H1 (cell line): ENCODE measurements at regions not wholly inside any gene's neighbourhood (a gene's known extent, or its start where the extent isn't known, plus 50 kb on each side); places are given as distances from the start of the nearest gene placed in this dataset.

Experiments used
- CTCF ChIA-PET: fragments of 300-600 bp; sonication (Branson Sonifier 250); formaldehyde crosslinking; loops from one replicate; lab custom pipeline; 2021; ENCODE audit not compliant: partially characterized antibody; lab: Charles Lee
- POLR2A ChIA-PET: fragments of 300-600 bp; sonication (Branson Sonifier 250); formaldehyde crosslinking; loops from one replicate; lab custom pipeline; 2021; ENCODE audit warnings: inconsistent platforms; ENCODE audit not compliant: partially characterized antibody; lab: Charles Lee
- DNase-seq, 2 experiments: peaks; one replicate each; pipeline versions ENCODE4 v3.0.0 to v3.0.0-alpha.2; 2010 to 2022; ENCODE audit warnings: low spot score in 2 of 2, low read depth in 1 of 2, mixed read lengths in 1 of 2
- FAIRE-seq: peaks from 2 replicates; lab custom pipeline; 2011; peaks lifted over from hg19 to GRCh38; lab: Jason Lieb, UNC
- H2AFZ ChIP-seq: 2 replicates; pipeline ENCODE4 v1.8.1; 2012; ENCODE audit warnings: low read length, inconsistent platforms
- H2AK5ac ChIP-seq: 2 replicates; pipeline ENCODE4 v1.6.1; 2013; ENCODE audit warnings: low read depth, low read length
- H2BK120ac ChIP-seq: replicated peaks from 2 replicates; pipeline ENCODE3; 2013; ENCODE audit warnings: low read depth, low read length, inconsistent platforms
- H2BK12ac ChIP-seq: 2 replicates; pipeline ENCODE4 v1.6.1; 2013; ENCODE audit warnings: low read depth, low read length
- H2BK15ac ChIP-seq: 2 replicates; pipeline ENCODE4 v1.6.1; 2013; ENCODE audit warnings: low read length
- H2BK20ac ChIP-seq: 2 replicates; pipeline ENCODE4 v1.6.1; 2013; ENCODE audit warnings: low read length
- H2BK5ac ChIP-seq: 2 replicates; pipeline ENCODE4 v1.6.1; 2013; ENCODE audit warnings: low read depth, low read length
- H3K14ac ChIP-seq: 2 replicates; pipeline ENCODE4 v1.6.1; 2013; ENCODE audit warnings: inconsistent platforms; ENCODE audit not compliant: insufficient read length
- H3K18ac ChIP-seq: 2 replicates; pipeline ENCODE4 v1.6.1; 2013; ENCODE audit warnings: low read length; ENCODE audit errors: extremely low read depth
- H3K23ac ChIP-seq: 2 replicates; pipeline ENCODE4 v1.6.1; 2013; ENCODE audit warnings: inconsistent platforms; ENCODE audit not compliant: insufficient read length
- H3K23me2 ChIP-seq: 2 replicates; pipeline ENCODE4 v1.6.1; 2013; ENCODE audit warnings: low read depth, low read length
- H3K27ac ChIP-seq: 2 replicates; pipeline ENCODE4 v1.6.1; 2011; ENCODE audit warnings: low read depth, low read length, inconsistent platforms
- H3K27me3 ChIP-seq, 4 experiments: replicated peaks in 1 of 4; 1 replicate in 1 of 4; 2 replicates in 3 of 4; pipeline versions ENCODE4 v1.6.1 to v1.8.1; 2011 to 2013; ENCODE audit warnings: low read length in 3 of 4, mild to moderate bottlenecking in 3 of 4, inconsistent platforms in 2 of 4, mixed read lengths in 2 of 4, moderate library complexity in 1 of 4; ENCODE audit not compliant: control insufficient read depth in 3 of 4, insufficient read depth in 3 of 4; ENCODE audit errors: extremely low read depth in 1 of 4
- H3K36me3 ChIP-seq, 4 experiments: 2 replicates each; pipeline versions ENCODE4 v1.6.1 to v1.8.1; 2011 to 2013; ENCODE audit warnings: mild to moderate bottlenecking in 4 of 4, low read length in 3 of 4, moderate library complexity in 2 of 4, control low read depth in 1 of 4, inconsistent platforms in 1 of 4; ENCODE audit not compliant: insufficient read depth in 4 of 4, control insufficient read depth in 2 of 4
- H3K4ac ChIP-seq: replicated peaks from 2 replicates; pipeline ENCODE3; 2013; ENCODE audit warnings: low read length, low read depth, mixed read lengths, inconsistent platforms; ENCODE audit not compliant: insufficient read length
- H3K4me1 ChIP-seq, 4 experiments: replicated peaks in 1 of 4; 1 replicate in 1 of 4; 2 replicates in 3 of 4; pipeline versions ENCODE4 v1.6.1 to v1.8.1; 2011 to 2013; ENCODE audit warnings: low read length in 3 of 4, inconsistent platforms in 2 of 4, mixed read lengths in 1 of 4; ENCODE audit not compliant: insufficient read depth in 4 of 4, control insufficient read depth in 3 of 4
- H3K4me2 ChIP-seq, 2 experiments: 2 replicates each; pipeline versions ENCODE4 v1.6.1 to v1.8.1; 2011 to 2013; ENCODE audit warnings: low read depth in 2 of 2, low read length in 2 of 2, control low read depth in 1 of 2, inconsistent platforms in 1 of 2, mild to moderate bottlenecking in 1 of 2; ENCODE audit not compliant: insufficient read depth in 1 of 2
- H3K4me3 ChIP-seq, 4 experiments: fragments of 200-600, 300-600 bp in 1 of 4; sonication (generic), shearing (Covaris generic), sonication (Bioruptor Twin) in 1 of 4; 2 replicates each; pipeline versions ENCODE4 v1.5.1 to v1.8.1; 2011 to 2016; ENCODE audit warnings: low read length in 4 of 4, low read depth in 3 of 4, control low read depth in 2 of 4, inconsistent platforms in 2 of 4, mild to moderate bottlenecking in 2 of 4, mixed read lengths in 1 of 4, moderate library complexity in 1 of 4; ENCODE audit not compliant: insufficient read depth in 2 of 4; ENCODE audit errors: extremely low read depth in 1 of 4
- H3K56ac ChIP-seq: replicated peaks from 2 replicates; pipeline ENCODE3; 2013; ENCODE audit warnings: low read depth, mild to moderate bottlenecking, mixed read lengths, low read length, inconsistent platforms; ENCODE audit not compliant: insufficient read length
- H3K79me1 ChIP-seq: 2 replicates; pipeline ENCODE4 v1.6.1; 2013; ENCODE audit warnings: low read depth, low read length, control low read depth
- H3K79me2 ChIP-seq, 2 experiments: 2 replicates each; pipeline versions ENCODE4 v1.6.1 to v1.8.1; 2012 to 2013; ENCODE audit warnings: low read length in 2 of 2, mild to moderate bottlenecking in 2 of 2, inconsistent platforms in 1 of 2; ENCODE audit not compliant: insufficient read depth in 2 of 2, control insufficient read depth in 1 of 2
- H3K9ac ChIP-seq, 4 experiments: replicated peaks in 1 of 4; 1 replicate in 1 of 4; 2 replicates in 3 of 4; pipeline versions ENCODE4 v1.6.1 to v1.8.1; 2011 to 2013; ENCODE audit warnings: low read depth in 3 of 4, low read length in 3 of 4, control low read depth in 2 of 4, mild to moderate bottlenecking in 2 of 4, moderate library complexity in 2 of 4, inconsistent platforms in 1 of 4; ENCODE audit errors: extremely low read depth in 1 of 4
- H3K9me3 ChIP-seq, 2 experiments: 2 replicates each; pipeline versions ENCODE4 v1.6.1 to v1.8.1; 2012 to 2013; ENCODE audit warnings: mild to moderate bottlenecking in 2 of 2, moderate library complexity in 2 of 2, control low read depth in 1 of 2, inconsistent platforms in 1 of 2, low read depth in 1 of 2, low read length in 1 of 2, mixed read lengths in 1 of 2; ENCODE audit not compliant: insufficient read depth in 2 of 2
- H4K20me1 ChIP-seq, 2 experiments: replicated peaks in 1 of 2; 2 replicates each; pipeline versions ENCODE3 to v1.8.1; 2011 to 2013; ENCODE audit warnings: inconsistent platforms in 2 of 2, low read length in 2 of 2, mild to moderate bottlenecking in 1 of 2; ENCODE audit not compliant: insufficient read depth in 2 of 2, control insufficient read depth in 1 of 2
- H4K5ac ChIP-seq: 2 replicates; pipeline ENCODE4 v1.6.1; 2013; ENCODE audit warnings: low read length, low read depth, mixed read lengths, inconsistent platforms; ENCODE audit not compliant: insufficient read length
- H4K8ac ChIP-seq: 2 replicates; pipeline ENCODE4 v1.8.0; 2013; ENCODE audit warnings: mild to moderate bottlenecking, moderate library complexity, low read length, inconsistent platforms; ENCODE audit not compliant: insufficient read depth; ENCODE audit errors: extremely low read depth
- H4K91ac ChIP-seq: replicated peaks from 2 replicates; pipeline ENCODE3; 2013; ENCODE audit warnings: low read length, mixed read lengths, inconsistent platforms; ENCODE audit not compliant: insufficient read length
- CEBPB ChIP-seq: IDR thresholded peaks from 2 replicates; pipeline ENCODE4 v1.6.1; 2012; ENCODE audit warnings: low read depth, low read length
- EZH2 ChIP-seq: fragments of 200-600 bp; sonication (generic); IDR thresholded peaks from 2 replicates; pipeline ENCODE4 v1.7.1; 2012; ENCODE audit warnings: low read depth, mild to moderate bottlenecking, moderate library complexity, low read length, inconsistent platforms; ENCODE audit not compliant: severe bottlenecking
- RNF2 ChIP-seq: fragments of 200-900, 300-1000 bp; sonication (generic); IDR thresholded peaks from 2 replicates; pipeline ENCODE4 v1.7.1; 2016; ENCODE audit warnings: borderline replicate concordance, low read depth, mild to moderate bottlenecking, antibody characterized with exemption, low read length; ENCODE audit not compliant: poor library complexity, severe bottlenecking; ENCODE audit errors: missing control alignments
- SIX5 ChIP-seq: IDR thresholded peaks from 2 replicates; pipeline ENCODE4 v1.6.1; 2011; ENCODE audit warnings: mild to moderate bottlenecking, low read depth, low read length
- SP1 ChIP-seq: IDR thresholded peaks from 2 replicates; pipeline ENCODE4 v1.6.1; 2011; ENCODE audit warnings: low read depth, low read length
- TAF1 ChIP-seq: IDR thresholded peaks from 2 replicates; pipeline ENCODE4 v1.6.1; 2011; ENCODE audit warnings: mild to moderate bottlenecking, low read depth, low read length
- TBP ChIP-seq: IDR thresholded peaks from 2 replicates; pipeline ENCODE4 v1.6.1; 2011; ENCODE audit warnings: low read depth, low read length, improper control_type of control experiment
- TCF12 ChIP-seq: IDR thresholded peaks from 2 replicates; pipeline ENCODE4 v1.6.1; 2011; ENCODE audit warnings: low read depth, mild to moderate bottlenecking, low read length
- TEAD4 ChIP-seq: IDR thresholded peaks from 2 replicates; pipeline ENCODE4 v1.6.1; 2012; ENCODE audit warnings: low read depth, low read length, inconsistent platforms, mixed read lengths
- WGBS, 2 experiments: shearing (Covaris generic) in 1 of 2; methylation state at CpG; one replicate each; pipeline versions ENCODE4 v1.1.6 to v1.1.7; 2013 to 2015; ENCODE audit warnings: low lambda C conversion rate in 2 of 2, mixed read lengths in 2 of 2, inconsistent platforms in 1 of 2, low coverage in 1 of 2, missing lambda C conversion rate in 1 of 2; ENCODE audit not compliant: insufficient replicate concordance in 2 of 2, insufficient coverage in 1 of 2, insufficient read length in 1 of 2; ENCODE audit errors: extremely low coverage in 1 of 2, missing lambda C conversion rate in 1 of 2; 5-methylcytosine and 5-hydroxymethylcytosine counted together
- TF ChIP-seq, protein P1 (sequence below), 3 experiments: IDR thresholded peaks; 1 replicate in 2 of 3; 2 replicates in 1 of 3; pipeline versions ENCODE4 v1.5.1 to v1.6.1; 2011; ENCODE audit warnings: low read length in 3 of 3, mild to moderate bottlenecking in 3 of 3, inconsistent platforms in 2 of 3, low read depth in 1 of 3, moderate library complexity in 1 of 3; ENCODE audit not compliant: insufficient read depth in 1 of 3; ENCODE audit errors: control extremely low read depth in 1 of 3
- TF ChIP-seq, protein P2 (sequence below): IDR thresholded peaks from 2 replicates; pipeline ENCODE4 v1.6.1; 2012; ENCODE audit warnings: low read length, inconsistent platforms

DNA sequence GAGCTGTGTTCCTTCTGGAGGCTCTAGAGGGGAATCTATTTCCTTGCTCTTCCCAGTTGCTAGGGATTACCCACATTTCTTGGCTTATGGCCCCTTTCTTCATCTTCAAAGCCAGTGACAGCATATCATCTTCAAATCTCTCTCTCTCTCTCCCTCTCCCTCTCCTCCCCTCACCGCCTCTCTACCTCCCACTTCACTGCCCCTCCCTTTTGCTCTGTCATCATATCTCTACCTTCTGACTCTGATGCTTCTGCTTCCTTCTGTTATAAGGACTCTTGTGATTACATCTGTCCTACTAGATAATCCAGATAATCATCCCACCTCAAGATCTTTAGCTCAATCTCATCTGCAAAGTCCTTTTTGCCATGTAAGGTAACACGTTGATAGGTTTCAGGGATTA lies 93.1 kb upstream of the TEX13D start:
- no peaks in the 10 kb centered on the region for H3K23me2 ChIP-seq
- no peak overlapping the region for H3K23ac ChIP-seq
- H4K8ac ChIP-seq, result no peak overlapping the region
- WGBS, 2 experiments, result 95% methylated on average over 2 of the region's 2 CpGs; no CpG with 5 or more reads in 1 of the 2 experiments
- ChIA-PET CTCF (interaction anchor here (1.6 kb wide), 1 partner anchor 10 kb away, joined by 6 read pairs; no protein-coding TSS in a partner anchor), POLR2A (no interaction called here)
- no peaks in the 10 kb centered on the region for H3K36me3 ChIP-seq
- no peak overlapping the region for H3K27ac ChIP-seq
- no peak for DNase-seq
- no peak overlapping the region for H3K4me2 ChIP-seq
- H2BK15ac ChIP-seq, result no peak overlapping the region
- H2BK20ac ChIP-seq, result no peak overlapping the region
- no peaks in the 10 kb centered on the region for H4K20me1 ChIP-seq
- no peak overlapping the region for H4K91ac ChIP-seq
- H3K79me2 ChIP-seq, result no peaks in the 10 kb centered on the region
- H3K4ac ChIP-seq, result no peak overlapping the region
- no peak overlapping the region for H2AK5ac ChIP-seq
- H3K14ac ChIP-seq, result no peak overlapping the region
- no peak overlapping the region for H2BK5ac ChIP-seq
- H3K18ac ChIP-seq, result no peak overlapping the region
- H3K4me3 ChIP-seq, result no peak overlapping the region
- H3K56ac ChIP-seq, result no peak overlapping the region
- no peak overlapping the region for H2BK120ac ChIP-seq
- H3K4me1 ChIP-seq, result no peaks in the 10 kb centered on the region
- H3K79me1 ChIP-seq, result no peaks in the 10 kb centered on the region
- H3K9ac ChIP-seq, result no peak overlapping the region
- H4K5ac ChIP-seq, result no peak overlapping the region
- H3K27me3 ChIP-seq, result peaks cover 0 to 1% (median under 1%) of the 10 kb centered on the region in 4 experiments; a peak in 1 of 7 replicates
- no peak overlapping the region for H2AFZ ChIP-seq
- H3K9me3 ChIP-seq, result no peaks in the 10 kb centered on the region
- no peak for FAIRE-seq
- no peak overlapping the region for H2BK12ac ChIP-seq
- TF ChIP-seq TBP, result no peak
- TF ChIP-seq RNF2, result no peak
- no peak for TF ChIP-seq SP1
- no peak for TF ChIP-seq SIX5
- TF ChIP-seq TCF12, result no peak
- no peak for TF ChIP-seq TEAD4
- TF ChIP-seq CEBPB, result no peak
- TF ChIP-seq TAF1, result no peak
- TF ChIP-seq, protein P1, sequence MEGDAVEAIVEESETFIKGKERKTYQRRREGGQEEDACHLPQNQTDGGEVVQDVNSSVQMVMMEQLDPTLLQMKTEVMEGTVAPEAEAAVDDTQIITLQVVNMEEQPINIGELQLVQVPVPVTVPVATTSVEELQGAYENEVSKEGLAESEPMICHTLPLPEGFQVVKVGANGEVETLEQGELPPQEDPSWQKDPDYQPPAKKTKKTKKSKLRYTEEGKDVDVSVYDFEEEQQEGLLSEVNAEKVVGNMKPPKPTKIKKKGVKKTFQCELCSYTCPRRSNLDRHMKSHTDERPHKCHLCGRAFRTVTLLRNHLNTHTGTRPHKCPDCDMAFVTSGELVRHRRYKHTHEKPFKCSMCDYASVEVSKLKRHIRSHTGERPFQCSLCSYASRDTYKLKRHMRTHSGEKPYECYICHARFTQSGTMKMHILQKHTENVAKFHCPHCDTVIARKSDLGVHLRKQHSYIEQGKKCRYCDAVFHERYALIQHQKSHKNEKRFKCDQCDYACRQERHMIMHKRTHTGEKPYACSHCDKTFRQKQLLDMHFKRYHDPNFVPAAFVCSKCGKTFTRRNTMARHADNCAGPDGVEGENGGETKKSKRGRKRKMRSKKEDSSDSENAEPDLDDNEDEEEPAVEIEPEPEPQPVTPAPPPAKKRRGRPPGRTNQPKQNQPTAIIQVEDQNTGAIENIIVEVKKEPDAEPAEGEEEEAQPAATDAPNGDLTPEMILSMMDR (IDR thresholded peaks at IDR 0.05; ENCODE audit: control extremely low read depth in 1 of 3, insufficient read depth in 1 of 3, low read depth in 1 of 3, low read length in 3 of 3), result no peak
- TF ChIP-seq, protein P2, sequence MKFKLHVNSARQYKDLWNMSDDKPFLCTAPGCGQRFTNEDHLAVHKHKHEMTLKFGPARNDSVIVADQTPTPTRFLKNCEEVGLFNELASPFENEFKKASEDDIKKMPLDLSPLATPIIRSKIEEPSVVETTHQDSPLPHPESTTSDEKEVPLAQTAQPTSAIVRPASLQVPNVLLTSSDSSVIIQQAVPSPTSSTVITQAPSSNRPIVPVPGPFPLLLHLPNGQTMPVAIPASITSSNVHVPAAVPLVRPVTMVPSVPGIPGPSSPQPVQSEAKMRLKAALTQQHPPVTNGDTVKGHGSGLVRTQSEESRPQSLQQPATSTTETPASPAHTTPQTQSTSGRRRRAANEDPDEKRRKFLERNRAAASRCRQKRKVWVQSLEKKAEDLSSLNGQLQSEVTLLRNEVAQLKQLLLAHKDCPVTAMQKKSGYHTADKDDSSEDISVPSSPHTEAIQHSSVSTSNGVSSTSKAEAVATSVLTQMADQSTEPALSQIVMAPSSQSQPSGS, result no peak
- no peak for TF ChIP-seq EZH2
